GM12873 (cell line): ENCODE measurements at regions not wholly inside any gene's neighbourhood (a gene's known extent, or its start where the extent isn't known, plus 50 kb on each side); places are given as distances from the start of the nearest gene placed in this dataset.

Experiments used
- CTCF ChIP-seq: IDR thresholded peaks from 2 replicates; pipeline ENCODE4 v1.5.1; 2012; ENCODE audit warnings: low read depth, mild to moderate bottlenecking, moderate library complexity, low read length, control low read depth; ENCODE audit not compliant: insufficient read depth; ENCODE audit errors: missing control alignments

GRCh38 chr16:65446427-65446826 is 324.6 kb upstream of the CDH11 start:
- no peak for TF ChIP-seq CTCF

DNA sequence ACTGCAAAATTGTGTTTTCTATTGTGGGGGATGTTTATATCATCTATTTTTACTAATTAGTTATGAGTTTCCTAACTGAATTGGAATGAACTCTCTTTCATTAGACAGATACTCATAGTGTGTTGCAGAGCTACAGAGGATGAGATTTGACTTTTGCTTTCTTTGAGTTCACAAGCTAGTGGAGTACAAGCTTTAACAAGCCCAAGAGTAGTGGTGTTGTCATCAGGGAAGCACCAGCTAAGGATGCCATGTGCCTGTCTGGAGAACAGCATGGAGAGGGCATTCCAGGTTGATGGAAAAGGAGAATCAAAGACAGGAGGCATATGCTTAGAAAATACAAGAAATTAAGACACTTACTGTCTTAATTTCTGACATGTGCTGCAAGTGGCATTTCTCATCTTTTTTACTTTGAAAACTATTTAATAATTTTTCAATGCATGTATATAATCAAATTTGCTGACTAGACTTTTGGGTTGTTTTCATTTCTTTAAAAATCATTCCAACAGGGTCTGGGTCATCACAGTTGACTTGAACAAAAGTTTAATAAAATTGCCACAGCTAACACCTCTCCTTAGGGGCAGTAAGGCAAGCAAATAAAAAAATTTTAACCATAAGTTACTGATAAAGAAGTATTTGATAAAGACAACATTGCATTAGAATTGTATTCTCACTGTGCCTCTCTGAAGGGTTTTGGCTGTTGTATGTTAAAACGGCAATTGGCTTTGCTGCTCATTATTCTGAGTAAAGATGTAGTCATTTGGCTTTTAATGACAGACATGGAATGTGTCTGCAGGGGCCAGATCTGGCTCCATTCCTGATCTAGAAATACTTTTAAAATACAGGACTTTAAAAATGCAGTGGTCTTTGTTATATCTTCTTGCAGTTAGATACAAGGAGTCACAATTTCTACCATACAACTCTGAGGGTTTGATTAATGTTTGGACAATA is 323.7 kb upstream of the CDH11 start:
- no peak for TF ChIP-seq CTCF

DNA sequence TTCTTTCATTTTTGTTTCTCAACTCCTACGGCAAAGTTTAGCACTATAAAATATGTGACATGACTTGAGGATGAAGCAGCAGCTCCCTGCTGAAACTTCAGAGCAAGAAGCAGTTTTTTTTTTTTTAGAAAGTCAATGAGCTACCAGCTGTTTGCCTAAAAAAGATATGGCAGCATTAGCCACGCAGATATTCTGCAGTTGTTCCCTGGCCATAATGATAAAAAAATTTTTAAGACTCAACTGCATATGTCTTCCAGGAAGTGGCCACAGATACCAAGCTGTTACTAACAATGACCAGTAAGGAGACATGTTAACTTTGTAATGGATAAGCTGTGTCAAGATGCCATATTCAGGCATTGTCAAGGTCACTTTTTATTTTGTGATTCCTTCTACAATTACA is 319.6 kb upstream of the CDH11 start:
- TF ChIP-seq CTCF: no peak

GRCh38 chr16:65429504-65430181 is 307.8 kb upstream of the CDH11 start:
- no peak for TF ChIP-seq CTCF

- TF ChIP-seq CTCF: no peak
Observed at GRCh38 chr16:65426484-65426883, 304.6 kb upstream of the CDH11 start.

GRCh38 chr16:65422934-65423333 is 301.1 kb upstream of the CDH11 start:
- no peak for TF ChIP-seq CTCF

DNA sequence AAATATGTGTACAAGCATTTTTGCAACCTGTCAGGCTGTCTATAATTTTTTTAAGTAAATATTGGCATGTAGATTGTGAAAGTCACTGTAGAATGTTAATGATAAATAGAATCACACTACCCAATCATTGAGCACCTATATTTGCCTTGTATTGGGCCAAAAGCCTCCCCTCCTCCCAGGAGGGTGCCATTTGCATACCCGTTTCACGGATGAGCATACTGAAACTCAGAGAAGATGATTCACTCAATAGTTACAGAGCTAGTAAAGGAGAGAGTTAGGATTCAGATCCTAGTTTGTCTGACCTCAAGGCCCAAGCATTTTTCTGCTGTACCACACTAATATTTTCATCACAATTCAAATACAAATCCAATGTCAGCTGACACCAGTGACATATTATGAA is 299.7 kb upstream of the CDH11 start:
- no peak for TF ChIP-seq CTCF
